ENCODE measurements at regions not wholly inside any gene's neighbourhood (a gene's known extent, or its start where the extent isn't known, plus 50 kb on each side); places are given as distances from the start of the nearest gene placed in this dataset.
"Not testable (repeated sequence)": the region's sequence is repeated elsewhere in the genome, so short reads cannot be mapped to it uniquely, and the experiment has no call there.

DNA sequence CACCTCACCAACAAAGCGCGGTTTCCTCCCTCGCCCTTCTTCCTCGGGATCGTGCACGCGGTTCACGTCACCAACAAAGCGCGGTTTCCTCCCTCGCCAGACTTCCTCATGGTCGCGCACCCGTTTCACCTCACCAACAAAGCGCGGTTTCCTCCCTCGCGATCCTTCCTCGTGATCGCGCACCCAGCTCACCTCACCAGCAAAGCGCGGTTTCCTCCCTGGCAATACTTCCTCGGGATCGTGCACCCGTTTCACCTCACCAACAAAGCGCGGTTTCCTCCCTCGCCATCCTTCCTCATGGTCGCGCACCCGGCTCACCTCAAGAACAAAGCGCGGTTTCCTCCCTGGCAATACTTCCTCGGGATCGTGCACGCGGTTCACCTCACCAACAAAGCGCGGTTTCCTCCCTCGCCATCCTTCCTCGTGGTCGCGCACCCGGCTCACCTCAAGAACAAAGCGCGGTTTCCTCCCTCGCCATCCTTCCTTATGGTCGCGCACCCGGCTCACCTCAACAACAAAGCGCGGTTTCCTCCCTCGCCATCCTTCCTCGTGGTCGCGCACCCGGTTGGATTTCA, 565.9 kb upstream of the PFKP start:
- TF ChIP-seq, protein P1, sequence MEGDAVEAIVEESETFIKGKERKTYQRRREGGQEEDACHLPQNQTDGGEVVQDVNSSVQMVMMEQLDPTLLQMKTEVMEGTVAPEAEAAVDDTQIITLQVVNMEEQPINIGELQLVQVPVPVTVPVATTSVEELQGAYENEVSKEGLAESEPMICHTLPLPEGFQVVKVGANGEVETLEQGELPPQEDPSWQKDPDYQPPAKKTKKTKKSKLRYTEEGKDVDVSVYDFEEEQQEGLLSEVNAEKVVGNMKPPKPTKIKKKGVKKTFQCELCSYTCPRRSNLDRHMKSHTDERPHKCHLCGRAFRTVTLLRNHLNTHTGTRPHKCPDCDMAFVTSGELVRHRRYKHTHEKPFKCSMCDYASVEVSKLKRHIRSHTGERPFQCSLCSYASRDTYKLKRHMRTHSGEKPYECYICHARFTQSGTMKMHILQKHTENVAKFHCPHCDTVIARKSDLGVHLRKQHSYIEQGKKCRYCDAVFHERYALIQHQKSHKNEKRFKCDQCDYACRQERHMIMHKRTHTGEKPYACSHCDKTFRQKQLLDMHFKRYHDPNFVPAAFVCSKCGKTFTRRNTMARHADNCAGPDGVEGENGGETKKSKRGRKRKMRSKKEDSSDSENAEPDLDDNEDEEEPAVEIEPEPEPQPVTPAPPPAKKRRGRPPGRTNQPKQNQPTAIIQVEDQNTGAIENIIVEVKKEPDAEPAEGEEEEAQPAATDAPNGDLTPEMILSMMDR (IDR thresholded peaks at IDR 0.05) = not testable (repeated sequence)
- not testable (repeated sequence) for TF ChIP-seq EZH2phosphoT487, EZH2 (IDR thresholded peaks at IDR 0.05)
